ENCODE measurements at regions not wholly inside any gene's neighbourhood (a gene's known extent, or its start where the extent isn't known, plus 50 kb on each side); places are given as distances from the start of the nearest gene placed in this dataset.
"Not testable (repeated sequence)": the region's sequence is repeated elsewhere in the genome, so short reads cannot be mapped to it uniquely, and the experiment has no call there.

DNA sequence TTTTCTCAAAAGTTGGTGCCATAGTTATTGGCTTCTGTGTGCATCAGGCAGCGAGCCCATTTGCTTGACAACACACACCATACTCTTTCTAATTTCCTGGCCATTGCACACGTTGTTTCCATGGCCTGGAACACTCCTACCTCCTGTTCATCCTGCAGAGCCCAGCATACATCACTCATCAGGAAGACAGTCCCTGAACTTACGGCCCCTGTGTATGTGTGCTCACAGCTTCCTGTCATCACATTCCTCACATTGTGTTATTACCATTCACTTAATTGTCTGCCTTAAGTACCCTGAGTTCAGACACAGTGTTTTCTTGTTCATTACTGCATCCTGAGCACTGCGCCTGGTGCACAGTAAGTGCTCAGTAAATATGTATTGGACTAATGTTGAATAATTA lies 355.9 kb downstream of the PRELID2 start:
- ATAC-seq (ENCODE audit: poor library complexity), result no peak
- no peak for DNase-seq
- intact Hi-C loops (cut with DNase I), result no loop called here

DNA sequence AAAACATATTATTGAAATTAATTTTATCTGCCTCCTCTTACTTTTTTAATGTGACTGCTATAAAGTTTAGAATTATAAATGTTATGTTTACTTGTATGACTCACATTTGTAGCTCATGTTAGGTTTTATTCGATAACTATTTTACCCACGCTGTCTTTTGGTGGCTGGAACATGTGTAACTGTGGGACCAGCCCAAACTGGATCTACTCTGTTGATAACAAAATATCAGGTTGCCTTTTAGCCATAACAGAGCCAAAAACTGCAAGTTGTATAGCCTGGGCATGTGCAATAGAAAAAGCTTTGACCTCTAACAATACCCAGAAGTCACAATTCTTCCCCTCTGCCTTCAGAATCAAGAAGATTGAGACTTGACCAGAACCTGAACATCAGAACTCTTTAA lies 356.5 kb downstream of the PRELID2 start:
- intact Hi-C loops (cut with DNase I), result no loop called here
- DNase-seq (no peak), ATAC-seq (ENCODE audit: poor library complexity) (no peak)

DNA sequence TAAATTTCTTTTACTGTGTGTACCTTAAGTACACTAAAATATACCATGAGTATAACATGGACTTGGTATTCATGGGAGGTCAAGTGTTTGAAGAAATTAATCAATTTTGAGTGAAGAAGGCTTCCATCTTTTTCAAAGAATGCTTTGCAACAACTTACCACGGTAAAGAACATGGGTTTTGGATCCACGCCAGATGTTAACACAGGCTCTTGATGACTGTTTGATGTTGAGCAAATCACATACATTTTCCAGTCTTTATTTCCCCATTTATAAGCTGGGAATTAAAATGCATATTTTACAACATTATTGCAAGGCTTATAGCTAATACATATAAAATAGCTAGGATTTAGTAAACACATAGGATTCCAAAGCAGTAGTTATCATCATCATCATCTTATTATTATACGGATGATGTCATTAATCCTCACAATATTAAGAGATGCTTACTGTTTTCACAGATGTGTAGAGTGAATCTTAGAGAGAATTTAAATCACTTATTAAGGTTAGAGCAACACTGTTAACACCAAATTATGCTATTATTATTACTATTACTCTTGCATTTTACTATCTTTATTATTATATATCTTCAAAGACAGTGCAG lies 362.0 kb downstream of the PRELID2 start:
- intact Hi-C loops (cut with DNase I), result no loop called here
- DNase-seq, result no peak
- no peak for ATAC-seq (ENCODE audit: poor library complexity)

DNA sequence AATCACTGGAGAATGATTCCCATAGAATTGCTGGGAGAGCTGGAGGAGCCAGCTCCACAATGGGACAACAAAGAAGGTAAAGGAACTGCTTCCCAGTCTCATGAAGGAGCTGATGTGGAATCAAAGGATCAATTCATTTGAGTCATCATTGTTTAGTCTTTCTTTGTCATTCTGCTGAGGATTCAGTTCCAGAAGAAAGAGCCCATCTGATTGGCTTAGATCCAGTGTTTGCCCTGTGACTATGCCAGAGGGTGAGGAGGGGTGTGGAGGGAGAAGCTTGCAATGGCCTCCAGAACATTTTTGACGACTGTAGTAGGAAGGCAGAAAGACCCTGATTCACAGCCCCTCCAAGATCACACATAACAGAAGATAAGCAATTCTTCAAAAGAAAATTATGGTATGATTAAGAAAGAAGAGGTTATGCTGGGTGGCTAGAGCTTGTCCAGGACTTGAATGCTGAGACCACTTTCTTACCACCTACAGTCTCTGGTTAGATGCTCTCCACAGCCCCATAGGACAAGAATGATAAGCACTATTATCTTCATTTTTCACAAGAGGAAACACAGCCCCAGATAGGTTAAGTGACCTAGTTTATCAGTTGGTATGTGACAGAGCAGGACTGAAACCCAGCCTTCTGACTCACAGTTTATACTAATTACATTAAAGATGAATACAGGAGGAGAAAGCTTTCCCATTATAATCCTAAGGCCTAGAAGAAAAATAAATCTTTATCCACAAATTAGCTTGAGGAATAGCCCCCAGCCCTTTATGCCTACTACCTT lies 363.1 kb downstream of the PRELID2 start:
- intact Hi-C loops (cut with DNase I), result no loop called here
- ATAC-seq (ENCODE audit: poor library complexity) (no peak), DNase-seq (no peak)

DNA sequence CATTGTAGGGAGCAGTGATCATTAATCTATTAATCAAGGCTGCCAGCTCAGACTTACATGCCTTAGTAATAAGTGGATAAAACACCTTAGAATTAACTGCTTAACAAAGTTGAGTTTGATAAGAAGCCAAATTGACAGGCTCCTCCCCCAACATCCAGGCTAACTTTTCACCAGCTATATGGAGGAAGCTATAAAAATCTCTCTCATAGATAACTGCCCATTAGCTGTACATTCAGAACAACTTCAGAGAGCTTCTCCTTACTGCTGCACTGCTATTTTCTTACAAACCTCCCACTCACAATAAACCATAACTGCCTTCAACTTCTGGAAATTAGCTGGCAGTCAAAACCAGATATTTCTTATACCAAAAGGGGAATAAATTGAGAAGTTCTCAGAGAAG lies 364.1 kb downstream of the PRELID2 start:
- ATAC-seq (ENCODE audit: poor library complexity) (no peak), DNase-seq (no peak)
- intact Hi-C loops (cut with DNase I), result no loop called here

DNA sequence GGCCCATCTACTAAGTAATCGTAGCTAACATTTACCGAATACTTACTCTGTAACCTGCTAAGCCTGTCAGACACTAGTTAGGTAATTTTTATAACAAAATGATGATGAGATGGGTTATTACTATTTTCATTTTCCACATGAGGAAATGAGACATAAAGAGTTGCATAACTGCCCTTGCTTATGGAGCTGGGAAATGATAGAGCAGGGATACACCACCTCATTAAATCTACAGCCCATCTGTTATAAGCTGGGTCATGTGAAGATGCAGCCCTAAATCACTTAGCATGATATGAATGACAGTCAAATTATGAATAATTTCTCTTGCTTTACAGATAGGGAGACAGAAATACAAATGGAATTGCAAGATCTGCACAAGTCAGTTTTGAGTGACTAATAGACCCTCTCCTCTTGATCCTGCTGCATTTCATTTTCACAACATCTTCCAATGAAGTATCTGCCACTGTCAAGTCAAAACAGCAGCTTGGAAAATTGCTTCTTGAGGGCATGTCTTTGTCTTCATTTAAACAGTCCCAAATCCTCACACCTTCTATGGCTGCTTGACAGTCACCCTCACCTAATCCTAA lies 364.7 kb downstream of the PRELID2 start:
- intact Hi-C loops (cut with DNase I), result no loop called here
- ATAC-seq (ENCODE audit: poor library complexity), result no peak

DNA sequence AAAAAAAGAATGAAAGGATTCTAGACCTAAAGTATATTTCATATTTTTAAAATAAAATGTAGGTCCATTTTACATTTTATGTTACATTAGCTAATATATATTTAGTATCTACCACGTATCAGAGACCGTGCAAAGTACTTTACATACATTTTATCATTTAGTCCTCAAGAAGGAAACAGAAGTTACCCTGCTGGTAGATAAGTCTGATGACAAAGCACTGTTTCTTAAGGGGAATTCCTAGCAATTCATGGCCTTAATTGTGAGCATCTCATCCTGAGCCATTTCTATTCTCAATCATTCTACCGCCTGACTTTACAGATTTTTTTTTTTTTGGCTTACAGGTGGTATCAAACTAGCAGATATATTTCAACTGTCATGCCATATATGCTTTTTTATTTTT lies 367.7 kb downstream of the PRELID2 start:
- intact Hi-C loops (cut with DNase I), result no loop called here
- no peak for DNase-seq
- ATAC-seq (ENCODE audit: poor library complexity), result no peak

More for the DNA sequence above, 364.7 kb downstream of the PRELID2 start:
- no peak for DNase-seq

DNA sequence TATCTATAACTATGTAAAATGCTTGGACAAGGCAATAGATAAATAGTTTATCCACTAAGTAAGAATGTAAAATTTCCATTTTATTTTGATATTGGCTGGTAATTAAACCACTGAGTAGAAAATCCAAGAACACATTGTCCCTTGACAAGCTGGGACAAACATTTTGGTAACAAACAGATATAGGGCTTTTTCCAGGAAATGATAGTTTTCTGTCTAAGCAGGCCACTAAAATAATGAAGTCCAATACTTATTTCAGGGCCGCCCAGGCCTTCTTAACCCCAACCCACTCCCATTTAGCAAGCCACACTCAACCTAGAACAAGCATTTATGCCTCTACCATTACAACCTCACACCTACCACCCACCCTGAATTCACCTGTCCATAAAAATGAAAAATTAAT lies 368.6 kb downstream of the PRELID2 start:
- no peak for DNase-seq
- ATAC-seq (ENCODE audit: poor library complexity), result no peak
- intact Hi-C loops (cut with DNase I), result no loop called here

DNA sequence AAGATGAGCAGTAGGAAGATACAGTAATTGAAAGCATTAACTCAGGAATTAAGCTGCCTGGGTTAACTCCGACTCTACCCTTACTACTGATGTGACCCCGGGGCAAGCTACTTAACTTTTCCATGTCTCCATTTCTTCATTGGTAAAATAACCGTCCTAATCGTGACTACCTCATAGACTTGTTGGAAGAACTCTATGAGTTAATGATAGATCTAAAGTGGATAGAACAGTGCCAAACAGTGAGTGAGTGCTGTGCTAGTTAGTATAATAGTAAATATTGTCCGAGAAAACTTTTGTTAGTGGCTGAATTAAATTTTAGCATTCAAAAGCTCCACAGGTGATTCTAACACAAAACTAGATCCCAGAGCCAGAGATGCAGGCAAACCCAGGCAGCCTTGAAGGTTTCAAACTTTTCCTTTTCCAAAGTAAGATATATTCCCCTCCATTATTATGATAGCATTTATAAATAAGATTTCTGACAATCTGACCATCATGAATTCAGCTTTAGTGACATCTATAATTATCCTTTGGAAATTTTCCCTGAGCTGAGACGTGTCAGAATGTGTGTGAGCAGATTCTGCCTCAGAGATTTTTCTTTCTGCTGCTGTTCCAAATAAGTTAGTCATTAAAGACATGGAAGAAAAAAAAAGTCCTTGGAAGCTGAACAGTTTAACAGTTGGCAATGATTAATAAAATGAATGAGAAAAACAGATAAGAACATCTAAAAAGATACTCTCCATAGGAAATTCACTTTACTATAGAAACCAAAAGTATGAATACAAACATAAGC lies 369.5 kb downstream of the PRELID2 start:
- DNase-seq (no peak), ATAC-seq (ENCODE audit: poor library complexity) (no peak)
- intact Hi-C loops (cut with DNase I), result no loop called here

DNA sequence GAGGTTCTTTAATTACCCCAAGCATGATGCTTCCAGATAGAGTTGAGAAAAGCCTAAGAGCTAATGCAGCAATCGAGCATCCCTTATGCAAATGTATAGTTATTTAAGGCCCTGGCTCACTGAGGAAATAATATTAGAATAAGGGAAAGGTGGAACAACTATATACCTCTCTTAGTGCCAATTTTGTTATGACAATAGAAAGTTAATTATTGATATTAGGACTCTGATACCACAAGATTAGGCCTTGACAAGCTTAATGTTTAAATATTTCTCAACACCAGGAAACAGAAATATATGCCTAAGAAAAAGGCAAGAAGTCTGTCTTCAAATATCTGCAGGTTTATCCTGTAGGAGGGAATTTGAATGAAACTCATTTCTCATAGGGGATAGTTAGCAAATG lies 371.0 kb downstream of the PRELID2 start:
- intact Hi-C loops (cut with DNase I), result no loop called here
- DNase-seq (no peak), ATAC-seq (ENCODE audit: poor library complexity) (no peak)

DNA sequence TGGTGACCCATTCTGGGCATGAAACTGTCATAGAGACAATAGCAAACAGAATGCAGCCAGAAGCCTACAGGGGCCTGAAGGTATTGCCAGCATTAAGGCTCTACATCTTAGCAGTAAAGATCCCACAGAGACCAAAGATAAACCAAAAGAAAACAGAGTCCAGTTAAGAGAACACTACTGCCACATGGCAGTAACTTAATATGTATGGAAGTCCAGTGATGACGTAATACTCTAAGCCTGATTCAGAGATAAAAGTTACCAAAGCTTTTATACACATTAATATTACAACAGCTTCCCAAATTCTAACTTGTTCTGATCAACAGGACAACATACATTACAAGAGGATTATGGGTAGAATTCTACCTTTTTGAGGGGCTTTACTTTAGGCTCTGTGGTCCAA lies 371.5 kb downstream of the PRELID2 start:
- ATAC-seq (ENCODE audit: poor library complexity) (no peak), DNase-seq (no peak)
- intact Hi-C loops (cut with DNase I), result no loop called here

DNA sequence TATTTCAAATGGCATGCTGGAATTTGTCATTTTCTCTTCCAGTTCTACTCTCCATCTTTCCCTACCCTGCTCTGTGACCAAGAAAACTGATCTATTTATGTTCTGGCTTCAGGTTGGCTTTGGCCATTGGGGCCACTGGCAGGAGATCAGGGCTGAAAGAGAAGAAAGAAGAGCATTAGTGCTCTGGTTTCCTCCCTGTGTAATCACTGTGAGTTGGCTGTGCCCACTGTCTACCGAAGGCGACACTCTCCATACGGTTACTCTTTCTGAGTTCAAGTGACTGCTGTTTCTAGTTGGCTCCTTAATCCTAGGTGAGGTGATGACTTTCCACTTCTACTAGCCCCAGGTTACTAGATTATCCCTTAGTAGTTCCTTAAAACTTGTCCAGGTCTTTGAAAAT lies 372.6 kb downstream of the PRELID2 start:
- ATAC-seq (ENCODE audit: poor library complexity) (no peak), DNase-seq (no peak)
- intact Hi-C loops (cut with DNase I), result no loop called here

DNA sequence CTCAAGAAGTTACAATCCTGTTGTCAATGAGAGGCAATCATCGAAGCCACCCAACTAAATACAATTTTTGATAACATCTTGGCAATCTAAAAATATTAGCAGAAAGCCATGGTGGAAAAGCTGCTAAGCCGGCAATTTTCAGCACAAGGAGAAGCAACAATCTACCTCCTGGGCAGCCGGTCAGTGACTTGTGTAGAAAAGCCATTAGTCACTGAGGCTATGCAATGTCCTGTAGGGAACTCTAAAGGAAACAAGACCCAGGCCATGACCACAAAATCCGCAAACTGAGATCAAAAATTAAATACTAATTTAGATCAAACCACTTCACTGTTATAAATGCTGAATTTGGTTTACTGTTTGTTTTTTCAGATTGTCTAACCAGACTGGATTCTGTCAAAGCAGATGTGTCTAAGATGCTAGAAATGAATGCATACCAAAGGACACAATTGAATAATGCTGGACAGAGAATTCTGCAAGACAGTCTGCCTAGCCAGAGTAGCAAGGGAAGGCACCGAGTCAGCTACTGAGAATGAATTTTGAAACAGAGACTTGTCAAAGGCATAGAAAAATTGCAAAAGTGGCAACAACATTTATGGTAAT lies 384.8 kb downstream of the PRELID2 start:
- ATAC-seq (ENCODE audit: poor library complexity) (no peak), DNase-seq (no peak)
- intact Hi-C loops (cut with DNase I), result no loop called here

DNA sequence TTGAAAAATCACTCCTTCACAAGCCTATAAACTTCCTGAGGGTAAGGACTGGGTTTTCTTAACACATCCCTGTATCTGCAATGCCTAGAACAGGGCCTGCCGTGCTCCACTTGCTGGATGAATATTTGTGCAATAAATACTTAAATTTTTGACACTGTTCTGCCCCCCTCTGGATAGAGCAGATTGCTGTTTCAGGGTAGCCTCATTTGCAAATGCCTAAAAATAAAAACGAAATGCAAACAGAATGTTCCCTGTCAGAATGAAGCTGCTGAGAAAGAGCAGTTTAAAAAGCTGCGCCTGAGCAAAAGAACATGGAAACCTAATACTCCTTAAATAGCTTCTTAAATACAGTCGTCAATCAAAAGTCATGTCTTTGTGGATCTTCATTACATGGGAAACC lies 385.3 kb downstream of the PRELID2 start:
- intact Hi-C loops (cut with DNase I), result no loop called here
- DNase-seq (no peak), ATAC-seq (ENCODE audit: poor library complexity) (no peak)

DNA sequence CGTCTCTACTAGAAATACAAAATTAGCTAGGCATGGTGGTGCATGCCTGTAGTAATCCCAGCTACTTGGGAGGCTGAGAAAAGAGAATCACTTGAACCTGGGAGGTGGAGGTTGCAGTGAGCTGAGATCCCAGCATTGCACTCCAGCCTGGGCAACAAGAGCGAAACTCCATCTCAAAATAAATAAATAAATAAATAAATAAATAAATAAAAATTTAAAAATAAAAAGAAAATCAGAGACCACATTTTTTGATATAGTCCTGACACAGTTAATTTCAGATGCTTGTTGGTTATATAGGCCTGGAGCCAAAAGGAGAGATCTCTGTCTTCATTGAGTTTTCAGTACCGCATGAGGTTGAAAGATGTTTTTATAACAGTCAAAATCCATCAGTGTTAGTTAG lies 388.3 kb downstream of the PRELID2 start:
- ATAC-seq (ENCODE audit: poor library complexity), result not testable (repeated sequence)

DNA sequence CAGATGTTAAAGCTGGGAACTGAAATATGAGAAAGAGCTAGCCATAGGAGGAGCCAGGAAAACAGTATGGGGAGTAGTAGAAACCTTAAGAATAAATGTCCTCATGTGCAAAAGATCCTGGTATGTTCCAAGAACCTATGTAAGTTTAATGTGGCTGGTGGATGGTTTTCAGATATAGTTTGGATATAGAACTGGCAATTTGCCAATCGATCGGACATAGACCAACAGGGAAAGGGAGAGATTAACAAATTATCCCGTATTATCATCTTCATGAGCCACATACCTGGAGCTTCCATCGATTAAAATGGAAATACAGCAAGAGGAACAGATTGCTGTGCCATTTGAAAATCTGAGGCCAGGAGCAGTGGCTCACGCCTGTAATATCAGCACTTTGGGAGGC lies 388.7 kb downstream of the PRELID2 start:
- DNase-seq (no peak), ATAC-seq (ENCODE audit: poor library complexity) (no peak)
- intact Hi-C loops (cut with DNase I), result no loop called here

More for the DNA sequence above, 388.3 kb downstream of the PRELID2 start:
- intact Hi-C loops (cut with DNase I); DNase-seq: not testable (repeated sequence)

DNA sequence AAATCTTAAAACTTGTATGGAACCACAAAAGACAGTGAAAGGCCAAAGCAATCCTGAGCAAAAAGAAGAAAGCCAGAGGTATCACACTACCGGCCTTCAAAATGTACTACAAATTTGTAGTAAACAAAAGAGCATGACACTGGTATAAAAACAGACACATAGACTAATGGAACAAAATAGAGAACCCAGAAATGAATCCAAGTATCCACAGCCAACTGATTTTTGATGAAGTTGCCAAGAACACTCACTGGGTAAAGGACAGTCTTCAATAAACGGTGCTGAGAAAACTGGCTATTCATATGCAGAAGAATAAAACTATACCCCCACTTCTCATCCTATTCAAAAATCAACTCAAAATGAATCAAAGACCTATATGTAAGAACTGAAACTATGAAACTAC lies 390.1 kb downstream of the PRELID2 start:
- ATAC-seq (ENCODE audit: poor library complexity), result peak; percentile 74
- intact Hi-C loops (cut with DNase I), result no loop called here
- no peak for DNase-seq

DNA sequence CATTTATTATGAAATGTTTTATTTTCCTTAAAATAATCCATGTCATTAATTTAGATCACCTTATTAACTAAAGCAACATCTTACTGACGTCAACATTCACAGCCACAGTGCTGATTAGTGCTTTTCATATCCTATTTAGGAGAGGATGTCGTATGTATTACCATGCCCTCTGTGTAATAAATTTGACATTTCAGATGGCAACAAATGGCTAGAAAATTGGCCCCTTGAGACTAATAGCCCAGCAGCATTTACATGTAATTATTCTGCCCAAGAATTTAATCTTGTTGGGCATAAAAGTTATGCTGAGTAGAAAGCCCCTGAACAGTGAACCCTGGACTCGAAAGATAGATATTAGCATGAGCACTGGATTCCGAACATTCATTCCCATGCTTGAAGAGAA lies 391.2 kb downstream of the PRELID2 start:
- no peak for ATAC-seq (ENCODE audit: poor library complexity)
- DNase-seq, result no peak
- intact Hi-C loops (cut with DNase I), result no loop called here

DNA sequence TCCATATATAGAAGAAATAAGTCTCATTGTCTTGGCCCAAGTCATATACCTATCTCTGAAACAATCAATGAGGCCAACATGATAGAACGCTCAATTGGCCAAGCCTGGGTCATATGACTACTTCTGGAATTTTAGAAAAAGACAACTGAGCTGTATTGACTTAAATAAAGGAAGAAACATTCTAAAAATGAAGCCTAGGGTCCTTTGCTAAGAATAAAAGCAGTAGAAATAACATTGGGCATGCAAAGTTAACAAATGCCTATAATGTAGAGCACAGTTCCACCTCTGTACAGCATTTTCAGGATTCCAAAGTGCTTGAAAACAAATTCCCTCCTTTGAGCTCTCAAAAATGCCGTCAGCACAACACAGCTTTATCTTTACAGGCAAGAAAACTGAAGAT lies 391.8 kb downstream of the PRELID2 start:
- ATAC-seq (ENCODE audit: poor library complexity), result no peak
- intact Hi-C loops (cut with DNase I), result no loop called here
- no peak for DNase-seq

Data from Right ventricle myocardium superior (tissue), 1 donor.